ENCODE measurements at regions not wholly inside any gene's neighbourhood (a gene's known extent, or its start where the extent isn't known, plus 50 kb on each side); places are given as distances from the start of the nearest gene placed in this dataset.
A peak's percentile ranks its signal among the peaks of the same experiment; 100 is the strongest.
"Not testable (repeated sequence)": the region's sequence is repeated elsewhere in the genome, so short reads cannot be mapped to it uniquely, and the experiment has no call there.

DNA sequence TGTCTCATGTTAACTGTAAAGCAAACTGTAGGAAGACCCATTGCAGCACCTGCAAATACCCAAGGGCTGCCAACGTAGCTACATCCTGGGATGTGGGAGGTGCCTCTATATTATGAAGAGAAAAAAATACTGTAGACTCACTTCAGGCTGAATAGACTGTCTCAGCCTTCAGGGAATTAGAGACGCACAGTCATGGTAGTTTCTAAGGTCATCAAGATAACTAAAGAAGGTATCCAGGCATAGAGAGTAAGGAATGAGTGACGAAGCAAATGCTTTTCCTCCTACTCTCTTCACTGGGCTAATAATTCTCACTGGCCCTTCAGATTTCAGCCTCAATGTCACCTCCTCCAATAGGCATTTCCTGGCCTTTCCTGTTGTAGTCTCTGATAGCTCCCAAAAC is 121.6 kb upstream of the ECI2 start:
- H3K4me3 ChIP-seq (ENCODE audit: insufficient read depth, low read length) = no peak overlapping the region
- H3K4me1 ChIP-seq (ENCODE audit: insufficient read depth, low read length) = peaks cover 8% of the 10 kb centered on the region
- no peak overlapping the region for H3K27ac ChIP-seq (ENCODE audit: low read depth, low read length)
- H2AFZ ChIP-seq (ENCODE audit: low read length) = no peak overlapping the region
- H3K36me3 ChIP-seq (ENCODE audit: insufficient read depth, low read length) = no peaks in the 10 kb centered on the region
- no peaks in the 10 kb centered on the region for H4K20me1 ChIP-seq (ENCODE audit: insufficient read depth, low read length)
- no peaks in the 10 kb centered on the region for H3K27me3 ChIP-seq (ENCODE audit: insufficient read depth, low read length)
- TF ChIP-seq, protein P1, sequence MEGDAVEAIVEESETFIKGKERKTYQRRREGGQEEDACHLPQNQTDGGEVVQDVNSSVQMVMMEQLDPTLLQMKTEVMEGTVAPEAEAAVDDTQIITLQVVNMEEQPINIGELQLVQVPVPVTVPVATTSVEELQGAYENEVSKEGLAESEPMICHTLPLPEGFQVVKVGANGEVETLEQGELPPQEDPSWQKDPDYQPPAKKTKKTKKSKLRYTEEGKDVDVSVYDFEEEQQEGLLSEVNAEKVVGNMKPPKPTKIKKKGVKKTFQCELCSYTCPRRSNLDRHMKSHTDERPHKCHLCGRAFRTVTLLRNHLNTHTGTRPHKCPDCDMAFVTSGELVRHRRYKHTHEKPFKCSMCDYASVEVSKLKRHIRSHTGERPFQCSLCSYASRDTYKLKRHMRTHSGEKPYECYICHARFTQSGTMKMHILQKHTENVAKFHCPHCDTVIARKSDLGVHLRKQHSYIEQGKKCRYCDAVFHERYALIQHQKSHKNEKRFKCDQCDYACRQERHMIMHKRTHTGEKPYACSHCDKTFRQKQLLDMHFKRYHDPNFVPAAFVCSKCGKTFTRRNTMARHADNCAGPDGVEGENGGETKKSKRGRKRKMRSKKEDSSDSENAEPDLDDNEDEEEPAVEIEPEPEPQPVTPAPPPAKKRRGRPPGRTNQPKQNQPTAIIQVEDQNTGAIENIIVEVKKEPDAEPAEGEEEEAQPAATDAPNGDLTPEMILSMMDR (IDR thresholded peaks at IDR 0.05; ENCODE audit: extremely low read depth, low read depth, low read length) = no peak
- DNase-seq (ENCODE audit: insufficient read length, low spot score, missing footprints) = no peak
- no peak overlapping the region for H3K4me2 ChIP-seq (ENCODE audit: insufficient read depth, low read length)
- no peaks in the 10 kb centered on the region for H3K9me3 ChIP-seq (ENCODE audit: low read depth, low read length)
- H3K79me2 ChIP-seq (ENCODE audit: insufficient read depth, low read length) = no peaks in the 10 kb centered on the region

DNA sequence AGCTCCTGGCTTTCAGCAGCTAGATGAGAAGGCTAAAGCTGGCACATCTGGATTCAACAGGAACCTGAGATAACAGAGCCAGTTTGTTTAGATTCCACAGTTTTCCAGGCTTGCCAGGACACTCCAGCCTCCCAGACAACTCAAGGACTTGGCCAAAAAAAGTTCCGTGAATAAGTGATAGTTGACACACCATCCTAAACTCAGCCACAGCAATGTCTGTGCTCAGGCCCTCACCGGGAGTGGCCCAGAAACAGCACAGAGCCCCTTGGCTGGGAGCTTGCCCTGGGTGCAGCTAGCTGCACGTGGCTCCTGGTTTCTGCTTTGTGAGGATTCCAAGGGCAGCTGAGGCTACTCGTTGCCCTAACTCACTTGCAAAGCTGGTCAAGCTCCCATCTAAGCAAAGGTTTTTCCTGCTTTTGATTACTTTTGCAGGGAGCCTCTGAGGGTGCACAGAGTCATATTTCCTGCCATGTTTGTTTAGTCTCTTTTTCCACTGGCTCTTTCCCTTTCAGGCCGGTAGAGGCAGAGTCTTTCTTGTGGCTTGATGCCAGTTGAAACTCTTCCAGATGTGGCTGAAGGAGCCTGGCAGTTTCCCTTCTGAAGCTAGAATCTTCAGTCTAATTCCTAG is 118.3 kb upstream of the ECI2 start:
- Histone ChIP-seq H2AFZ (ENCODE audit: low read length) (peak overlapping the region; percentile 58), H3K9me3 (ENCODE audit: low read depth, low read length) (no peaks in the 10 kb centered on the region), H3K4me3 (ENCODE audit: insufficient read depth, low read length) (no peak overlapping the region), H3K4me1 (ENCODE audit: insufficient read depth, low read length) (peaks cover 8% of the 10 kb centered on the region), H3K27me3 (ENCODE audit: insufficient read depth, low read length) (peaks cover 4% of the 10 kb centered on the region), H3K36me3 (ENCODE audit: insufficient read depth, low read length) (no peaks in the 10 kb centered on the region), H3K79me2 (ENCODE audit: insufficient read depth, low read length) (no peaks in the 10 kb centered on the region), H3K4me2 (ENCODE audit: insufficient read depth, low read length) (peak overlapping the region; percentile 59), H3K27ac (ENCODE audit: low read depth, low read length) (no peak overlapping the region), H4K20me1 (ENCODE audit: insufficient read depth, low read length) (no peaks in the 10 kb centered on the region)
- peak; percentile 94 for DNase-seq (ENCODE audit: insufficient read length, low spot score, missing footprints)
- TF ChIP-seq, protein P1 (IDR thresholded peaks at IDR 0.05; ENCODE audit: extremely low read depth, low read depth, low read length) = peak; percentile 76

DNA sequence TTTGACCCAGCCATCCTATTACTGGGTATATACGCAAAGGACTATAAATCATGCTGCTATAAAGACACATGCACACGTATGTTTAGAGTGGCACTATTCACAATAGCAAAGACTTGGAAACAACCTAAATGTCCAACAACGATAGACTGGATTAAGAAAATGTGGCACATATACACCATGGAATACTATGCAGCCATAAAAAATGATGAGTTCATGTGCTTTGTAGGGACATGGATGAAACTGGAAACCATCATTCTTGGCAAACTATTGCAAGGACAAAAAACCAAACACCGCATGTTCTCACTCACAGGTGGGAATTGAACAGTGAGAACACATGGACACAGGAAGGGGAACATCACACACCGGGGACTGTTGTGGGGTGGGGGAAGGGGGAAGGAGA is 117.1 kb upstream of the ECI2 start:
- not testable (repeated sequence) for H3K27me3 ChIP-seq (ENCODE audit: insufficient read depth, low read length); DNase-seq (ENCODE audit: insufficient read length, low spot score, missing footprints); H3K27ac ChIP-seq (ENCODE audit: low read depth, low read length); H3K36me3 ChIP-seq (ENCODE audit: insufficient read depth, low read length); H4K20me1 ChIP-seq (ENCODE audit: insufficient read depth, low read length); H3K9me3 ChIP-seq (ENCODE audit: low read depth, low read length); H3K4me3 ChIP-seq (ENCODE audit: insufficient read depth, low read length); H3K79me2 ChIP-seq (ENCODE audit: insufficient read depth, low read length); H2AFZ ChIP-seq (ENCODE audit: low read length); H3K4me1 ChIP-seq (ENCODE audit: insufficient read depth, low read length); H3K4me2 ChIP-seq (ENCODE audit: insufficient read depth, low read length)

DNA sequence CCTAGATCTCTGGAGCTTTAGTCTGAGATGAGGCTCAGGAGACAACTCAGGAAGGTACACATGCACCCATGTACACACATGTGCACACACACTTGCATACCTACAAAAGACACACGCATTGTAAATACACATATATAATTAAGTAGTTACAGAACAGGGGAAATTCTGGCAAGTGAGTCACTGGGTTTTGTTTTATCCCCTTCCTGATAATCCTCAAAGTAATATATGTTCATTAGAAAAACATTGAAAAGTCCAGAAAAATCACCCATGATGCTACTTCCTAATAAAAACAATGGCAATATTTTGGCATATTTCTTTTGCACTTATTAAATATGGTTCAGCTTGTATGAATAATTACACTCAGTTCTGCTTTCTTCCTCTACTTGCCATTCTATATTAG is 115.3 kb upstream of the ECI2 start:
- no peaks in the 10 kb centered on the region for H3K36me3 ChIP-seq (ENCODE audit: insufficient read depth, low read length)
- H3K4me1 ChIP-seq (ENCODE audit: insufficient read depth, low read length) = peaks cover 8% of the 10 kb centered on the region
- DNase-seq (ENCODE audit: insufficient read length, low spot score, missing footprints) = no peak
- H3K4me2 ChIP-seq (ENCODE audit: insufficient read depth, low read length) = no peak overlapping the region
- no peaks in the 10 kb centered on the region for H3K9me3 ChIP-seq (ENCODE audit: low read depth, low read length)
- no peak overlapping the region for H3K27ac ChIP-seq (ENCODE audit: low read depth, low read length)
- H3K27me3 ChIP-seq (ENCODE audit: insufficient read depth, low read length) = peaks cover 4% of the 10 kb centered on the region
- no peak overlapping the region for H2AFZ ChIP-seq (ENCODE audit: low read length)
- TF ChIP-seq, protein P1 (IDR thresholded peaks at IDR 0.05; ENCODE audit: extremely low read depth, low read depth, low read length) = no peak
- H3K79me2 ChIP-seq (ENCODE audit: insufficient read depth, low read length) = no peaks in the 10 kb centered on the region
- no peaks in the 10 kb centered on the region for H4K20me1 ChIP-seq (ENCODE audit: insufficient read depth, low read length)
- no peak overlapping the region for H3K4me3 ChIP-seq (ENCODE audit: insufficient read depth, low read length)

DNA sequence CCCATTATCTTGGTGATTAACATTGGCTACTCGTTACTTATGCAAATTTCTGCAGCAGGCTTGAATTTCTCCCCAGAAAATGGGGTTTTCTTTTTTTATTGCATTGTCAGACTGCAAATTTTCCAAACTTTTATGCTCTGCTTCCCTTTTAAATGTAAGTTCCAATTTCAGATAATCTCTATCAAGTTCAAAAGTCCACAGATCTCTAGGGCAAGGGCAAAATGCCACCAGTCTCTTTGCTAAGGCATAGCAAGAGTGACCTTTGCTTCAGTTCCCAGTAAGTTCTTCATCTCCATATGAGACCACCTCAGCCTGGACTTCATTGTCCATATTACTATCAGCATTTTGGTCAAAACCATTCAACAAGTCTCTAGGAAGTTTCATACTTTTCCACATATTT is 108.5 kb upstream of the ECI2 start:
- not testable (repeated sequence) for DNase-seq (ENCODE audit: insufficient read length, low spot score, missing footprints); H3K4me3 ChIP-seq (ENCODE audit: insufficient read depth, low read length); H3K79me2 ChIP-seq (ENCODE audit: insufficient read depth, low read length); H4K20me1 ChIP-seq (ENCODE audit: insufficient read depth, low read length); H3K36me3 ChIP-seq (ENCODE audit: insufficient read depth, low read length); H3K27ac ChIP-seq (ENCODE audit: low read depth, low read length); H3K9me3 ChIP-seq (ENCODE audit: low read depth, low read length); H3K4me2 ChIP-seq (ENCODE audit: insufficient read depth, low read length); H2AFZ ChIP-seq (ENCODE audit: low read length); H3K4me1 ChIP-seq (ENCODE audit: insufficient read depth, low read length); H3K27me3 ChIP-seq (ENCODE audit: insufficient read depth, low read length)
